Activated CD4-positive, CD25-positive, alpha-beta regulatory T cell treated with anti-CD3 and anti-CD28 coated beads, Interleukin-2, amount 50 U/mL, for 24 hours (primary cell): ENCODE measurements at regions not wholly inside any gene's neighbourhood (a gene's known extent, or its start where the extent isn't known, plus 50 kb on each side); places are given as distances from the start of the nearest gene placed in this dataset.
"Not testable (repeated sequence)": the region's sequence is repeated elsewhere in the genome, so short reads cannot be mapped to it uniquely, and the experiment has no call there.

Experiments
- ATAC-seq, 2 donors: fragments of 150-1000 bp; cut with Tn5 transposase; one replicate each; pipeline ENCODE4 v1.10.0; 2021; ENCODE audit warnings: mild to moderate bottlenecking in 1 of 2, moderate library complexity in 1 of 2

GRCh38 chr13:71213252-71213821 is 653.7 kb downstream of the DACH1 start:
- no peak for ATAC-seq

- ATAC-seq, result no peak
Measured at GRCh38 chr13:71210861-71211260, 656.1 kb downstream of the DACH1 start.

- no peak for ATAC-seq
Measured at GRCh38 chr13:71209217-71209616, 657.8 kb downstream of the DACH1 start.

- ATAC-seq, result not testable (repeated sequence)
Measured at GRCh38 chr13:71184583-71184982, 682.4 kb downstream of the DACH1 start.

GRCh38 chr13:71183352-71183751 is 683.7 kb downstream of the DACH1 start:
- ATAC-seq, result not testable (repeated sequence)

- no peak for ATAC-seq
Measured at GRCh38 chr13:71171740-71172139, 695.3 kb downstream of the DACH1 start.

GRCh38 chr13:71169180-71169579 is 697.8 kb downstream of the DACH1 start:
- ATAC-seq, result no peak

GRCh38 chr13:71156550-71156949 is 710.5 kb downstream of the DACH1 start:
- ATAC-seq, result no peak

GRCh38 chr13:71149498-71150363 is 717.3 kb downstream of the DACH1 start:
- no peak for ATAC-seq

GRCh38 chr13:71149046-71149445 is 718.0 kb downstream of the DACH1 start:
- ATAC-seq, result no peak

GRCh38 chr13:71148396-71148795 is 718.6 kb downstream of the DACH1 start:
- no peak for ATAC-seq

- ATAC-seq, result no peak
Measured at GRCh38 chr13:71144883-71145282, 722.1 kb downstream of the DACH1 start.

- no peak for ATAC-seq
Measured at GRCh38 chr13:71137101-71137500, 729.9 kb downstream of the DACH1 start.

- ATAC-seq, result no peak
Measured at GRCh38 chr13:71124230-71124629, 742.8 kb downstream of the DACH1 start.

GRCh38 chr13:71118779-71119364 is 748.1 kb downstream of the DACH1 start:
- ATAC-seq, result no peak

GRCh38 chr13:71117920-71118319 is 749.1 kb downstream of the DACH1 start:
- no peak for ATAC-seq

- ATAC-seq, result no peak
Measured at GRCh38 chr13:71115301-71115700, 751.7 kb downstream of the DACH1 start.

- no peak for ATAC-seq
Measured at GRCh38 chr13:71096421-71096820, 770.6 kb downstream of the DACH1 start.

- ATAC-seq, result no peak
Measured at GRCh38 chr13:71090990-71091389, 776.0 kb downstream of the DACH1 start.

GRCh38 chr13:71089056-71089455 is 777.9 kb downstream of the DACH1 start:
- no peak for ATAC-seq

GRCh38 chr13:71087432-71087831 is 779.6 kb downstream of the DACH1 start:
- ATAC-seq, result no peak

- ATAC-seq, result no peak
Measured at GRCh38 chr13:71087006-71087405, 780.0 kb downstream of the DACH1 start.

GRCh38 chr13:71082631-71083030 is 784.4 kb downstream of the DACH1 start:
- ATAC-seq, result no peak

- ATAC-seq, result no peak
Measured at GRCh38 chr13:71079638-71080037, 787.4 kb downstream of the DACH1 start.
